GM06990 (cell line): ENCODE measurements at regions not wholly inside any gene's neighbourhood (a gene's known extent, or its start where the extent isn't known, plus 50 kb on each side); places are given as distances from the start of the nearest gene placed in this dataset.
A peak's percentile ranks its signal among the peaks of the same experiment; 100 is the strongest.

Experiments
- DNase-seq: peaks from one replicate; pipeline ENCODE4 v3.0.0-alpha.2; 2011; ENCODE audit not compliant: insufficient read length; ENCODE audit errors: extremely low read depth
- H3K27me3 ChIP-seq: replicated peaks from 2 replicates; pipeline ENCODE4 v1.6.0; 2011; ENCODE audit warnings: low read length; ENCODE audit not compliant: control insufficient read depth, insufficient read depth
- H3K36me3 ChIP-seq: 2 replicates; pipeline ENCODE4 v1.5.1; 2011; ENCODE audit warnings: low read length; ENCODE audit not compliant: control insufficient read depth, insufficient read depth
- H3K4me3 ChIP-seq: replicated peaks from 2 replicates; pipeline ENCODE4 v1.5.1; 2011; ENCODE audit warnings: low read depth, mild to moderate bottlenecking, control low read depth, low read length
- TF ChIP-seq, protein P1 (sequence below): IDR thresholded peaks from 2 replicates; pipeline ENCODE4 v1.5.1; 2011; ENCODE audit warnings: low read length, control low read depth, mild to moderate bottlenecking, inconsistent platforms; ENCODE audit not compliant: insufficient read depth, poor library complexity, severe bottlenecking

DNA sequence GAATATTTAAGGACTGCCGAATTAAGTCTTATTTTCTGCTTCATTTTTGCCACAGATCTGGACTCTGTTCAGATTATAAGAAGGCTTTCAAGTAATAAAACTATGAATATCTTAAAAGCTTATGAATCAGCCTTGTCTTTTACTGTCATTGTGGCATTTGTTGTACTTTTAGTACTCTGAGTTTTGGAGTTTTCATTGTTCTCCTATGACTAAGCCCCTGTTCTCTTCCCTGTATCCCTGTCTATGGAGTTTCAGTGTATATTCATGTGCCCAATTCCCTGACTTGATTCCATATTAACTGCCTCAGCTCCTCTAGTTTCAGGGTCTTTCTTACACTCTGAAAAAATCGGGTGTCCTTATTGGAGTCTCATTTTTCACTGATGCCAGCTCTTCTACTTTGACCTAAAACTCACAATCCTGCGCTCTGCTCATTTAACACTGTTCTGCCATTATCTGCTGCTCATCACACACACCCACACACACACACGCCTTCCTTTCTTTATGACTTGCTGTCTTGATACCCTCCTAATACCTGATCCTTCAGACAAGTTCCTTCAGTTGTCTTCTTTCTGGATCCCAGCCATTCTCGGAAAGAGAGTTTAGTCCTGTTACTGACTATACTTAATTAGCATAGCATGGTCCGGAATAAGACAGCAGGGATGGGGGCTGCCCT, 511.8 kb downstream of the CPS1 start:
- Histone ChIP-seq H3K4me3 (no peak overlapping the region), H3K36me3 (no peaks in the 10 kb centered on the region), H3K27me3 (no peaks in the 10 kb centered on the region)
- TF ChIP-seq, protein P1, sequence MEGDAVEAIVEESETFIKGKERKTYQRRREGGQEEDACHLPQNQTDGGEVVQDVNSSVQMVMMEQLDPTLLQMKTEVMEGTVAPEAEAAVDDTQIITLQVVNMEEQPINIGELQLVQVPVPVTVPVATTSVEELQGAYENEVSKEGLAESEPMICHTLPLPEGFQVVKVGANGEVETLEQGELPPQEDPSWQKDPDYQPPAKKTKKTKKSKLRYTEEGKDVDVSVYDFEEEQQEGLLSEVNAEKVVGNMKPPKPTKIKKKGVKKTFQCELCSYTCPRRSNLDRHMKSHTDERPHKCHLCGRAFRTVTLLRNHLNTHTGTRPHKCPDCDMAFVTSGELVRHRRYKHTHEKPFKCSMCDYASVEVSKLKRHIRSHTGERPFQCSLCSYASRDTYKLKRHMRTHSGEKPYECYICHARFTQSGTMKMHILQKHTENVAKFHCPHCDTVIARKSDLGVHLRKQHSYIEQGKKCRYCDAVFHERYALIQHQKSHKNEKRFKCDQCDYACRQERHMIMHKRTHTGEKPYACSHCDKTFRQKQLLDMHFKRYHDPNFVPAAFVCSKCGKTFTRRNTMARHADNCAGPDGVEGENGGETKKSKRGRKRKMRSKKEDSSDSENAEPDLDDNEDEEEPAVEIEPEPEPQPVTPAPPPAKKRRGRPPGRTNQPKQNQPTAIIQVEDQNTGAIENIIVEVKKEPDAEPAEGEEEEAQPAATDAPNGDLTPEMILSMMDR: no peak
- DNase-seq: no peak

GRCh38 chr2:211070547-211070946, 514.1 kb downstream of the CPS1 start:
- TF ChIP-seq, protein P1: no peak
- no peak for DNase-seq

DNA sequence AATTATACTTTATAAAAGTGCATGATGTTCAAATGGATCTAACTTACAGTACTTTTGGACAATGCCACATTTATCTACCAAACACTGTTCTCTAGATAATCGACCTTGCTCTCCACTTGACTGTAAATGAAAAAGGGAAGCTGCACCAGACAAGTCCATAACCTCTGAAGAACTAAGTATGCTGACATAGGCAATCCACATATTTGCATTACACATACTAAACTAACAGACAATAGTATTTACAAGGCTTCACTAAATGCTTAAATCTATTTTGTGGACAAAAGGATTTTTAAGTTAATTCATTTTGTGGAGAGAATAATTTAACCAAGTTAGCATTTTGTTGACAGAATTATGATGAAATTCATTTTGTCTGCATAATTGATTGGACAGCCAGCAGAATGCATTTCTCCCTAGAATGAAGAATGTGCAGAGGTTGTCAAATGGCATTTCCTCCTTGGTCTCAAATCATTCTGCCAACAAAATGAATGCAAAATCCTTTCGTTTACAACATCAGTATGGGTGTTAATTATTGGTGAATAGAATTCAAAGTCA, 520.9 kb downstream of the CPS1 start:
- TF ChIP-seq, protein P1: no peak

More at GRCh38 chr2:211070547-211070946, 514.1 kb downstream of the CPS1 start:
- H3K4me3 ChIP-seq: no peak overlapping the region
- H3K36me3 ChIP-seq: no peaks in the 10 kb centered on the region
- no peaks in the 10 kb centered on the region for H3K27me3 ChIP-seq

GRCh38 chr2:211084352-211084751, 528.0 kb downstream of the CPS1 start:
- Histone ChIP-seq H3K36me3 (no peaks in the 10 kb centered on the region), H3K4me3 (no peak overlapping the region), H3K27me3 (no peaks in the 10 kb centered on the region)
- DNase-seq: no peak
- TF ChIP-seq, protein P1: no peak

More for the DNA sequence above, 520.9 kb downstream of the CPS1 start:
- no peak for DNase-seq
- Histone ChIP-seq H3K36me3 (no peaks in the 10 kb centered on the region), H3K27me3 (no peaks in the 10 kb centered on the region), H3K4me3 (no peak overlapping the region)

DNA sequence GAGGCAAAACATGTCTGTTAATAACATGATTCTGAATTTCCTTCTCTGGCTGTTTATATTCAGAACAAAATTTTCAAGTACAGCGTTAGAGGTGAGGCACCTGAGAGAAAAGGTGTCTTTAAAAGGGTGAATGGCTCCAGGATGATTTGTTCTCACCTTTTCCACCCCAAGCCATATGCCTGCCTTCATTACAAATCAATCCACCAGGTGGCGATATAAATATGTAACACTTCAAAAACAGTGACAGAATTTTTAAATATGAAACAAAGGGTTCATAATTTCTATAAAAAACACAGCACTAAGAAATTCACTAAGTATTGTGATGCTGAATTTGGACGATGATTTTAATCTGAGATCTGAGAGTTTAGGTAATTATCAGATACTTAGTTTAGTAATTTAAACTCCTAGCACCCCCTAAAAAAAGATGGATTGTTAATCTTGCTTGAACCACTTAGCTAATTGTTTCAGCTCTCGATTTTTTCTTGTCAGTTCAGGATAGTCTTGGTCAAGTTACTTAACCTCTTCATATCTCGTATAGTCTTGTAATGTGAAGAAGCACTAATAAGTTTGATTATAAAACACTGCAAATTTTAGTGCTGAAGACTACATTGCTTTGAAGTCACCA, 528.8 kb downstream of the CPS1 start:
- Histone ChIP-seq H3K27me3 (no peaks in the 10 kb centered on the region), H3K36me3 (no peaks in the 10 kb centered on the region), H3K4me3 (no peak overlapping the region)
- TF ChIP-seq, protein P1: peak; percentile 49
- DNase-seq: no peak
